Endothelial cell of umbilical vein (primary cell): ENCODE measurements at regions not wholly inside any gene's neighbourhood (a gene's known extent, or its start where the extent isn't known, plus 50 kb on each side); places are given as distances from the start of the nearest gene placed in this dataset.
"Not testable (repeated sequence)": the region's sequence is repeated elsewhere in the genome, so short reads cannot be mapped to it uniquely, and the experiment has no call there.

Experiments
- CTCF ChIP-seq, 2 donors: IDR thresholded peaks; 1 replicate in 1 of 2; 2 replicates in 1 of 2; pipeline ENCODE4 v1.5.1; 2011; ENCODE audit warnings: low read length in 2 of 2, mild to moderate bottlenecking in 2 of 2, moderate library complexity in 2 of 2, control low read depth in 1 of 2, inconsistent platforms in 1 of 2, low read depth in 1 of 2; ENCODE audit not compliant: insufficient read depth in 1 of 2; ENCODE audit errors: extremely low read depth in 1 of 2
- GATA2 ChIP-seq: IDR thresholded peaks from 2 replicates; pipeline ENCODE4 v1.7.0; 2011; ENCODE audit warnings: low read depth, mild to moderate bottlenecking, moderate library complexity, mixed read lengths, low read length; ENCODE audit not compliant: insufficient read length, insufficient read depth
- MAX ChIP-seq: IDR thresholded peaks from 2 replicates; pipeline ENCODE4 v1.6.1; 2011; ENCODE audit not compliant: insufficient read depth, insufficient read length
- POLR2A ChIP-seq: IDR thresholded peaks from 2 replicates; pipeline ENCODE4 v1.6.1; 2012; ENCODE audit warnings: low read depth, mild to moderate bottlenecking, control low read depth, low read length
- POLR2AphosphoS5 ChIP-seq: IDR thresholded peaks from 2 replicates; pipeline ENCODE4 v1.6.1; 2012; ENCODE audit warnings: low read depth, mild to moderate bottlenecking, control low read depth, low read length, moderate library complexity; ENCODE audit not compliant: insufficient read depth

- not testable (repeated sequence) for TF ChIP-seq POLR2AphosphoS5; CTCF (IDR thresholded peaks at IDR 0.05; ENCODE audit: extremely low read depth in 1 of 2, insufficient read depth in 1 of 2, low read depth in 1 of 2, low read length in 2 of 2); MAX; POLR2A; GATA2
These were observed 263.4 kb upstream of the WSB1 start for GRCh38 chr17:27030552-27030951.
